RWPE2 (cell line): ENCODE measurements at regions not wholly inside any gene's neighbourhood (a gene's known extent, or its start where the extent isn't known, plus 50 kb on each side); places are given as distances from the start of the nearest gene placed in this dataset.

Experiments
- ATAC-seq: fragments of 200-7000 bp; cut with Tn5 transposase; 3 replicates; pipeline ENCODE4 v1.9.1; 2021; ENCODE audit warnings: low read depth
- DNase-seq: peaks from one replicate; pipeline ENCODE4 v3.0.0-alpha.2; 2020; ENCODE audit warnings: low spot score
- H3K27ac ChIP-seq: fragments of 450-650 bp; 2 replicates; pipeline ENCODE4 v1.5.1; 2017; ENCODE audit warnings: mild to moderate bottlenecking; ENCODE audit not compliant: poor library complexity, severe bottlenecking
- H3K27me3 ChIP-seq: fragments of 250-450 bp; sonication (Bioruptor Pico); 2 replicates; pipeline ENCODE4 v1.5.1; 2021; ENCODE audit warnings: mild to moderate bottlenecking, moderate library complexity; ENCODE audit not compliant: insufficient read depth, poor library complexity, severe bottlenecking
- H3K36me3 ChIP-seq: fragments of 250-450 bp; sonication (Bioruptor Pico); 2 replicates; pipeline ENCODE4 v1.5.1; 2020; ENCODE audit warnings: low read depth, mild to moderate bottlenecking, moderate library complexity
- H3K4me1 ChIP-seq: fragments of 250-450 bp; sonication (Bioruptor Pico); 2 replicates; pipeline ENCODE4 v1.5.1; 2021; ENCODE audit warnings: mild to moderate bottlenecking, moderate library complexity; ENCODE audit not compliant: insufficient read depth, poor library complexity, severe bottlenecking
- H3K4me3 ChIP-seq: fragments of 250-450 bp; sonication (Bioruptor Pico); 2 replicates; pipeline ENCODE4 v1.5.1; 2021; ENCODE audit warnings: mild to moderate bottlenecking, moderate library complexity; ENCODE audit not compliant: severe bottlenecking
- H3K9me3 ChIP-seq: fragments of 250-450 bp; sonication (Bioruptor Pico); 2 replicates; pipeline ENCODE4 v1.5.1; 2021; ENCODE audit warnings: mild to moderate bottlenecking, moderate library complexity; ENCODE audit not compliant: severe bottlenecking
- TF ChIP-seq, protein P1 (sequence below): fragments of 450-650 bp; IDR thresholded peaks from one replicate; pipeline ENCODE4 v1.5.1; 2017; ENCODE audit warnings: mild to moderate bottlenecking, moderate library complexity; ENCODE audit not compliant: poor library complexity, severe bottlenecking

DNA sequence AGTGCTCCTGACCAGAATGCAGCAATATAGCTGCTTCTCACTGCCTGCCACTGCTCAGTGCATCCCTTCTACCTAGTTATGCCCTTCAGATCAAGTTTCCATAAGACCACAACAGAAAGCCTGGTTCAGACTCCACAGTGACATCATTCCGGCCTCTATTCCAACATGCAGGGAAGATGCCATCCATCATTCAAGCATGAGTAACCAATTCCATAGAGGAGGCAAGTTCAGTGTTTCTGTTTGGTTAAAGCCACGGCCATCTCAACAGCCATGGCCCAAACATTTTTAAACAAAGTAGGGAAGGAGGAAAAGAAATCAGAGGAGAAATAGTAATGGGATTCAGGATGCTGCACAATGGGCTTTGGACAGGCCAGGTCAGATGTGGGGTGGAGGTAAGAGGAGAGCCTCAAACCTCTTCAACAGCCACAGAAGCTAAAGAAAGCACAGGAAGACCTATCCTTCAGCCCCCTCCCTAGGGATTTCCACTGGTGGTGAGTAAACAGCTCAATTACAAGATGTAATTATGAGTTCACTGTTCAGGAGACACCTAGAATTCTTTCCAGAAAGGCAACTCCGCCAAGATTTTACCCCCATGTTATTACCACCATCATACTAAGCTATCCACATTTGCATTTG lies 484.9 kb downstream of the SETD4 start:
- Histone ChIP-seq H3K36me3 (no peaks in the 10 kb centered on the region), H3K4me1 (peaks cover 8% of the 10 kb centered on the region), H3K4me3 (no peak overlapping the region), H3K9me3 (no peaks in the 10 kb centered on the region), H3K27me3 (no peaks in the 10 kb centered on the region), H3K27ac (no peak overlapping the region)
- DNase-seq: no peak
- TF ChIP-seq, protein P1, sequence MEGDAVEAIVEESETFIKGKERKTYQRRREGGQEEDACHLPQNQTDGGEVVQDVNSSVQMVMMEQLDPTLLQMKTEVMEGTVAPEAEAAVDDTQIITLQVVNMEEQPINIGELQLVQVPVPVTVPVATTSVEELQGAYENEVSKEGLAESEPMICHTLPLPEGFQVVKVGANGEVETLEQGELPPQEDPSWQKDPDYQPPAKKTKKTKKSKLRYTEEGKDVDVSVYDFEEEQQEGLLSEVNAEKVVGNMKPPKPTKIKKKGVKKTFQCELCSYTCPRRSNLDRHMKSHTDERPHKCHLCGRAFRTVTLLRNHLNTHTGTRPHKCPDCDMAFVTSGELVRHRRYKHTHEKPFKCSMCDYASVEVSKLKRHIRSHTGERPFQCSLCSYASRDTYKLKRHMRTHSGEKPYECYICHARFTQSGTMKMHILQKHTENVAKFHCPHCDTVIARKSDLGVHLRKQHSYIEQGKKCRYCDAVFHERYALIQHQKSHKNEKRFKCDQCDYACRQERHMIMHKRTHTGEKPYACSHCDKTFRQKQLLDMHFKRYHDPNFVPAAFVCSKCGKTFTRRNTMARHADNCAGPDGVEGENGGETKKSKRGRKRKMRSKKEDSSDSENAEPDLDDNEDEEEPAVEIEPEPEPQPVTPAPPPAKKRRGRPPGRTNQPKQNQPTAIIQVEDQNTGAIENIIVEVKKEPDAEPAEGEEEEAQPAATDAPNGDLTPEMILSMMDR: no peak
- ATAC-seq: no peak

DNA sequence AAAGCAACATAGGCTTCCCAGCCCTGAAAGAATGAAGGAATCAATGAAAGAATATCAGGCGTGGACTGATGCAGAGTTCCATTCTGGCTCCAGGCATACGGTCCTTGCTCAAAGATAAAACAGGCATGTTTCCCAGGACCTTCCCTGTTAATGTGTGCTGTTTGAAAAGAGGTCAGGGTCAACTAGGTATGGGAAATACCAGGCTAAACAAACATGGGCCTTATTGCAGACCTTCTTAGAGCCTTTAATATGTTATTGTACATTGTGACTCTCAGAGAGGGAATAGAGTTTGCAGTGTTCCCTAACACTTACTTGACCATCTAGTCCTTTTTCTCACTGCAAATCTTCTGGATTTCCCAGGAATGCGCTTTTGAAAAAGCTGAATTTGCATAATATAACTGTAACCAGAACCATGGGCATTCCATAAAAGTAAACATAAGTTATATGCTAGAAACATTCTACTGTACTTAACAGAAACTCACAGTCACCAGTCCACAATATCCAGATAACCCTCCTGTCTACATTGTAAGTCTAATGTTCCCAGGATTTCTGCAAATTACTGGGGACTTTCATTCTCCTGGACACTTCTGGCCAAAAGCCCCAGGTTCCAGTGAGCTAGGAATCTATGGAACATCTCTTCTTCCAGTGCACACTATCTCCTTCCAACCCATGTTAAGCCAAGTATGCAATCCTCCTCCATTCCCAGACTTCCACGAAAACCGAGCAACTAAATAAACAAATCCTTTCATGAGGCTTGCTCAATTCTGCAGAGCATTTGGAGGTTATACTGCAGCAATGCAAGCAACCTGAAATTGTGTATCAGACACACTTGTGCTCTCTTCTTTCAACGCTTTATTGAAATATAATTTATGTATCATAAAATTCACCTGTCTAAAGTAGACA lies 486.6 kb downstream of the SETD4 start:
- TF ChIP-seq, protein P1: no peak
- no peaks in the 10 kb centered on the region for H3K9me3 ChIP-seq
- H3K4me1 ChIP-seq: peaks cover 6% of the 10 kb centered on the region
- H3K27ac ChIP-seq: no peak overlapping the region
- H3K27me3 ChIP-seq: no peaks in the 10 kb centered on the region
- DNase-seq (no peak), ATAC-seq (no peak)
- no peak overlapping the region for H3K4me3 ChIP-seq
- no peaks in the 10 kb centered on the region for H3K36me3 ChIP-seq

DNA sequence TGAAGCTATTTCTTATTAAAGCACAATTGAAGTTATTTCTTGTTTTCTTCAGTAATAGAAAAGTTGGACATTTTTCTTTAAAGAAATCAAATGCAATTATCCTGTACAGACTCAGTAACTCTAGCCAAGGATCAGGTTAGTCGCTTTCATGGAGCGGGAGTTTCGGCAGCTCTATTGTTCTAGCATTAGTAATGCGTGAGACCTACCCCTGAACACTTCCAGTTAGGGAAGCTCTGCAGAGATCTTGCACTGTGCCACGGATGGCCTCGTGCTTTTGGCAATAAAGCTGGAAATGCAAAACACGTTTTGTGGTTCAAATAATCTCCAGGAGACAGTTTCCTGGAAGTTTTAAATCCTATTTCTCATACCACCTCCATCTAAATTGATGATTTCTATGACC lies 488.4 kb downstream of the SETD4 start:
- Histone ChIP-seq H3K4me3 (no peak overlapping the region), H3K9me3 (no peaks in the 10 kb centered on the region), H3K27me3 (no peaks in the 10 kb centered on the region), H3K4me1 (no peaks in the 10 kb centered on the region), H3K27ac (no peak overlapping the region), H3K36me3 (no peaks in the 10 kb centered on the region)
- ATAC-seq (no peak), DNase-seq (no peak)
- TF ChIP-seq, protein P1: no peak

DNA sequence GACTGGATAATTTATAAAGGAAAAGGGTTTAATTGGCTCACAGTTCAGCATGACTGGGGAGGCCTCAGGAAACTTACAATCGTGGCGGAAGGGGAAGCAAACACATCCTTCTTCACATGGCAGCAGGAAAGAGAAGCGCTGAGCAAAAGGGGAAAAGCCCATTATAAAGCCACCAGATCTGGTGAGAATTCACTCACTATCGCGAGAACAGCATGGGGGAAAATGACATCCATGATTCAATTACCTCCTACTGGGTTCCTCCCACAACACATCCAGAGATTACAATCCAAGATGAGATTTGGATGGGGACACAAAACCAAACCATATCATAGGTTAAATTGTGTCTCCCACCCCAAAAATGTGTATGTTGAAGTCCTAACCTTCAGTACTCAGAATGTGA lies 491.7 kb downstream of the SETD4 start:
- no peak for DNase-seq
- no peaks in the 10 kb centered on the region for H3K36me3 ChIP-seq
- H3K9me3 ChIP-seq: no peaks in the 10 kb centered on the region
- ATAC-seq: no peak
- no peak overlapping the region for H3K4me3 ChIP-seq
- TF ChIP-seq, protein P1: no peak
- H3K4me1 ChIP-seq: peaks cover 2% of the 10 kb centered on the region
- H3K27me3 ChIP-seq: no peaks in the 10 kb centered on the region
- no peak overlapping the region for H3K27ac ChIP-seq

DNA sequence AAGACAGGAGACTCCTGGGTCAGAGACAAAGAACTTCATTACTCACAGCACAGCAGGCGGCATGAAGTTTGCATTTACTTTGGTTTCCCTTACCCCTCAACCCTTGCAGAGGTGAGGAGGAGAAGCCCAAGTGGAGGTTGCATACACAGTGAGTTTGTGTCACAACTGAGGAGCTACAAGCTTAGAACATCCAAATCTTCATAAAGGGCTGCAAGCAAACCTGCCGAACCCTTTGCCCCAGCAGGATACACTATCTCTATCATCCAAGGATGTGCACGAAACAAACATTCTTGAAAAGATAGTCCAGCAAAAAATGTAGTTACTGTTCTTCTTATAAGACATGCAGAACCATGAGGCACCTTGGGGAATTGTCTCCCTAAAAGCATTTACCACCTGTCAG lies 493.5 kb downstream of the SETD4 start:
- H3K27me3 ChIP-seq: no peaks in the 10 kb centered on the region
- no peak for ATAC-seq

More for the DNA sequence above, 493.5 kb downstream of the SETD4 start:
- DNase-seq: no peak
- Histone ChIP-seq H3K9me3 (no peaks in the 10 kb centered on the region), H3K36me3 (no peaks in the 10 kb centered on the region), H3K4me3 (no peak overlapping the region), H3K27ac (no peak overlapping the region), H3K4me1 (peaks cover 2% of the 10 kb centered on the region)
- TF ChIP-seq, protein P1: no peak
